GM12878 (cell line): ENCODE measurements at regions not wholly inside any gene's neighbourhood (a gene's known extent, or its start where the extent isn't known, plus 50 kb on each side); places are given as distances from the start of the nearest gene placed in this dataset.

ENCODE experiments used
- BHLHE40 ChIP-seq, 2 experiments: fragments of 450-650 bp in 1 of 2; IDR thresholded peaks; 2 replicates each; pipeline ENCODE4 v1.6.1; 2011 to 2017; ENCODE audit warnings: low read depth in 2 of 2, borderline replicate concordance in 1 of 2, improper control_type of control experiment in 1 of 2, low read length in 1 of 2, mild to moderate bottlenecking in 1 of 2
- EZH2 ChIP-seq: IDR thresholded peaks from 2 replicates; pipeline ENCODE4 v1.6.1; 2012; ENCODE audit warnings: low read depth, mild to moderate bottlenecking, control low read depth, inconsistent platforms, low read length, borderline replicate concordance; ENCODE audit not compliant: control insufficient read depth
- MXI1 ChIP-seq: fragments of 150-350 bp; IDR thresholded peaks from 2 replicates; pipeline ENCODE4 v1.6.1; 2011; ENCODE audit warnings: low read depth, mild to moderate bottlenecking, inconsistent platforms, low read length, improper control_type of control experiment
- TAF1 ChIP-seq: IDR thresholded peaks from 2 replicates; pipeline ENCODE4 v1.6.1; 2011; ENCODE audit warnings: mild to moderate bottlenecking, low read depth, low read length, borderline replicate concordance
- TF ChIP-seq, protein P1 (sequence below), 3 experiments: IDR thresholded peaks in 2 of 3; conservative IDR thresholded peaks in 1 of 3; 2 replicates each; pipeline ENCODE4 v1.5.1; 2011; ENCODE audit warnings: low read depth in 3 of 3, low read length in 3 of 3, mild to moderate bottlenecking in 3 of 3, control low read depth in 2 of 3, moderate library complexity in 2 of 3, inconsistent platforms in 1 of 3, mixed read lengths in 1 of 3; ENCODE audit not compliant: control insufficient read depth in 2 of 3, insufficient read depth in 1 of 3; ENCODE audit errors: extremely low read depth in 1 of 3

DNA sequence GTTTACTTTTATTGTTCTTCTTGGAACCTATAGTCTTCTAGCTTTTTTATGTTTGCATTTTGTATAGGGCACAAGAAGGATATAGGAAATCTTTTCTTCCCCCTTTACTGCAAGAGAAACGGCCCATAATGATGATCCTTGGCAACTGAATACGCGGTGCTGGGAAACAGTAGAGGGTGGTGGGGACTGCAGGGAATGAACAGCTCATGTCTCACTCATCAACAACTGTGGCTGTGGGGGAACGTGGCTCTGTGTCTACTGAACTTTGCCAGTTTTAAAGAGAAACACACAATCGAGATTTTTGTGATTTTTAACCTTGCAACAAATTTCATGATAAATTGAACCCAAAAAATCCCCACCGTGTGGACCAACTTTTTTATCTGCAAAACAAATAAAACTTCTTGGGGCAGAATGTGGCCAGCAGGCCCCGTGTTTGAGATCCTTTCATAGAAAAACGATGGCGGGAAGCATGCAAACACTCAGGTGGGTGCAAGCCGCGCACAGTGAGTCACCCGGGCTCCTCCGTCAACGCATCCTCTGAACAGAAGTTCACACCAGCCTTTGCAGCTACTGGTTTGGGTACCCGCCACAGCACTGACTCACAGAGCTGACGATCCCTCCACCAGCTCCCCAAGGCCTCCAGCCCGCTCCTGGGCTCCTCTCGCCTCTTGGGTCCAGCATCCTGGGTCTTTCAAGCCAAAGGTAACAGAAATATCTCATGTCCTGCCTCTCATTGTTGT, 149.3 kb downstream of the COL6A3 start:
- TF ChIP-seq, protein P1, sequence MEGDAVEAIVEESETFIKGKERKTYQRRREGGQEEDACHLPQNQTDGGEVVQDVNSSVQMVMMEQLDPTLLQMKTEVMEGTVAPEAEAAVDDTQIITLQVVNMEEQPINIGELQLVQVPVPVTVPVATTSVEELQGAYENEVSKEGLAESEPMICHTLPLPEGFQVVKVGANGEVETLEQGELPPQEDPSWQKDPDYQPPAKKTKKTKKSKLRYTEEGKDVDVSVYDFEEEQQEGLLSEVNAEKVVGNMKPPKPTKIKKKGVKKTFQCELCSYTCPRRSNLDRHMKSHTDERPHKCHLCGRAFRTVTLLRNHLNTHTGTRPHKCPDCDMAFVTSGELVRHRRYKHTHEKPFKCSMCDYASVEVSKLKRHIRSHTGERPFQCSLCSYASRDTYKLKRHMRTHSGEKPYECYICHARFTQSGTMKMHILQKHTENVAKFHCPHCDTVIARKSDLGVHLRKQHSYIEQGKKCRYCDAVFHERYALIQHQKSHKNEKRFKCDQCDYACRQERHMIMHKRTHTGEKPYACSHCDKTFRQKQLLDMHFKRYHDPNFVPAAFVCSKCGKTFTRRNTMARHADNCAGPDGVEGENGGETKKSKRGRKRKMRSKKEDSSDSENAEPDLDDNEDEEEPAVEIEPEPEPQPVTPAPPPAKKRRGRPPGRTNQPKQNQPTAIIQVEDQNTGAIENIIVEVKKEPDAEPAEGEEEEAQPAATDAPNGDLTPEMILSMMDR (IDR thresholded peaks at IDR 0.05 in 2 of 3, conservative IDR thresholded peaks at IDR 0.05 in 1 of 3; ENCODE audit: control insufficient read depth in 2 of 3, extremely low read depth in 1 of 3, insufficient read depth in 1 of 3, low read depth in 3 of 3, low read length in 3 of 3), result no peak
- no peak for TF ChIP-seq BHLHE40 (IDR thresholded peaks at IDR 0.05; ENCODE audit: borderline replicate concordance in 1 of 2, low read depth in 2 of 2, low read length in 1 of 2)
- TF ChIP-seq MXI1, result no peak
- no peak for TF ChIP-seq TAF1
- no peak for TF ChIP-seq EZH2
